ENCODE measurements at regions not wholly inside any gene's neighbourhood (a gene's known extent, or its start where the extent isn't known, plus 50 kb on each side); places are given as distances from the start of the nearest gene placed in this dataset.

- dilution Hi-C loops (cut with MboI; ENCODE audit: extremely low pct_ligation_motif_present, low sequenced_read_pairs) = no loop called here
- TF ChIP-seq CTCF (IDR thresholded peaks at IDR 0.05; ENCODE audit: extremely low read depth in 1 of 2, insufficient read depth in 1 of 2, low read depth in 1 of 2, low read length in 2 of 2) (no peak), POLR2A (IDR thresholded peaks at IDR 0.05; ENCODE audit: low read depth, low read length) (no peak), JUN (IDR thresholded peaks at IDR 0.05; ENCODE audit: borderline replicate concordance, insufficient read depth, insufficient read length, low read depth) (no peak), MYC (IDR thresholded peaks at IDR 0.05; ENCODE audit: low read depth, low read length) (no peak), FOS (IDR thresholded peaks at IDR 0.05; ENCODE audit: borderline replicate concordance, insufficient read depth, low read length) (no peak), MAX (IDR thresholded peaks at IDR 0.05; ENCODE audit: insufficient read depth, insufficient read length) (no peak), EZH2 (IDR thresholded peaks at IDR 0.05; ENCODE audit: borderline replicate concordance, low read depth, low read length, severe bottlenecking) (no peak), POLR2AphosphoS5 (IDR thresholded peaks at IDR 0.05; ENCODE audit: insufficient read depth, low read depth, low read length) (no peak), GATA2 (IDR thresholded peaks at IDR 0.05; ENCODE audit: insufficient read depth, insufficient read length, low read depth, low read length) (no peak)
- Histone ChIP-seq H3K4me1 (ENCODE audit: control insufficient read depth, extremely low read depth, insufficient read depth, low read length) (no peaks in the 10 kb centered on the region), H3K27me3 (ENCODE audit: control insufficient read depth in 2 of 2, insufficient read depth in 2 of 2, low read length in 2 of 2) (no peaks in the 10 kb centered on the region), H3K4me2 (ENCODE audit: insufficient read depth, low read length) (no peak overlapping the region), H3K9me3 (replicated peaks; ENCODE audit: control insufficient read depth, insufficient read depth, low read length) (peaks cover 4% of the 10 kb centered on the region), H3K27ac (ENCODE audit: insufficient read depth, low read depth, low read length) (no peak overlapping the region), H4K20me1 (replicated peaks; ENCODE audit: control insufficient read depth, extremely low read depth, insufficient read depth, low read length) (no peaks in the 10 kb centered on the region), H3K9me1 (replicated peaks; ENCODE audit: control insufficient read depth, extremely low read depth, insufficient read depth, low read length) (no peaks in the 10 kb centered on the region), H3K79me2 (ENCODE audit: control insufficient read depth, insufficient read depth, low read length) (no peaks in the 10 kb centered on the region), H3K36me3 (ENCODE audit: control insufficient read depth in 2 of 2, extremely low read depth in 1 of 2, insufficient read depth in 2 of 2, low read length in 2 of 2) (no peaks in the 10 kb centered on the region), H3K9ac (replicated peaks; ENCODE audit: extremely low read depth, insufficient read depth, low read length) (no peak overlapping the region), H3K4me3 (replicated peaks in 1 of 3; ENCODE audit: insufficient read depth in 1 of 3, low read depth in 1 of 3, low read length in 3 of 3) (no peak overlapping the region), H2AFZ (ENCODE audit: low read depth, low read length) (no peak overlapping the region)
- no peak for FAIRE-seq
- no peak for DNase-seq (ENCODE audit: low read depth, low spot score)
- POLR2A ChIA-PET = no interaction called here
- BruUV-seq (replicated peaks) = no TSS peak
- CTCF ChIA-PET = no interaction called here
- intact Hi-C loops (cut with micrococcal nuclease) = no loop called here
Measured at GRCh38 chr9:1231998-1232919, 182.1 kb downstream of the DMRT2 start.

Measured in endothelial cell of umbilical vein (primary cell).